HepG2 (cell line): ENCODE measurements at regions not wholly inside any gene's neighbourhood (a gene's known extent, or its start where the extent isn't known, plus 50 kb on each side); places are given as distances from the start of the nearest gene placed in this dataset.
A peak's percentile ranks its signal among the peaks of the same experiment; 100 is the strongest.

Experiments used
- BRD4 ChIP-seq: sonication (generic); formaldehyde crosslinking; IDR thresholded peaks from 2 replicates; pipeline ENCODE4 v1.4.0; 2020; ENCODE audit warnings: missing genetic modification reagents
- ESRRA ChIP-seq: sonication (generic); formaldehyde crosslinking; IDR thresholded peaks from 2 replicates; pipeline ENCODE4 v1.5.1; 2020; ENCODE audit warnings: mild to moderate bottlenecking, low read depth, missing genetic modification reagents
- FOXK1 ChIP-seq: sonication (generic); formaldehyde crosslinking; IDR thresholded peaks from 2 replicates; pipeline ENCODE4 v1.4.0; 2020; ENCODE audit warnings: low read depth, missing genetic modification reagents, borderline replicate concordance
- HOXA9 ChIP-seq: sonication (generic); formaldehyde crosslinking; IDR thresholded peaks from 2 replicates; pipeline ENCODE4 v1.8.1; 2022; ENCODE audit warnings: missing genetic modification reagents, mild to moderate bottlenecking, moderate library complexity, borderline replicate concordance
- KDM2A ChIP-seq: sonication (generic); formaldehyde crosslinking; IDR thresholded peaks from 2 replicates; pipeline ENCODE4 v1.4.0; 2020; ENCODE audit warnings: low read depth, missing genetic modification reagents, borderline replicate concordance
- KLF6 ChIP-seq: IDR thresholded peaks from 2 replicates; pipeline ENCODE4 v1.8.0; 2016; ENCODE audit warnings: missing biosample characterization, missing genetic modification reagents
- KMT2B ChIP-seq: IDR thresholded peaks from 2 replicates; pipeline ENCODE4 v1.6.1; 2016; ENCODE audit warnings: missing genetic modification reagents, missing compliant biosample characterization
- MED13 ChIP-seq: sonication (generic); formaldehyde crosslinking; IDR thresholded peaks from 2 replicates; pipeline ENCODE4 v1.5.0; 2020; ENCODE audit warnings: missing genetic modification reagents
- MEF2D ChIP-seq: sonication (generic); formaldehyde crosslinking; IDR thresholded peaks from 2 replicates; pipeline ENCODE4 v1.5.1; 2020; ENCODE audit warnings: mild to moderate bottlenecking, missing genetic modification reagents
- MTF2 ChIP-seq: sonication (generic); formaldehyde crosslinking; IDR thresholded peaks from 2 replicates; pipeline ENCODE4 v1.5.0; 2020; ENCODE audit warnings: missing genetic modification reagents, borderline replicate concordance
- POLR2A ChIP-seq, 2 experiments: IDR thresholded peaks; 2 replicates each; pipeline ENCODE4 v1.6.1; 2011; ENCODE audit warnings: low read depth in 2 of 2, low read length in 2 of 2, mild to moderate bottlenecking in 1 of 2, moderate library complexity in 1 of 2; ENCODE audit not compliant: insufficient read depth in 1 of 2
- POLR2AphosphoS5 ChIP-seq: IDR thresholded peaks from 2 replicates; pipeline ENCODE4 v1.6.1; 2012; ENCODE audit warnings: low read depth, low read length
- RORA ChIP-seq: sonication (generic); formaldehyde crosslinking; IDR thresholded peaks from 2 replicates; pipeline ENCODE4 v1.5.0; 2020; ENCODE audit warnings: mild to moderate bottlenecking, missing genetic modification reagents, moderate library complexity
- RXRA ChIP-seq: sonication (generic); formaldehyde crosslinking; IDR thresholded peaks from 2 replicates; pipeline ENCODE4 v1.5.1; 2020; ENCODE audit warnings: missing genetic modification reagents
- SMC3 ChIP-seq: IDR thresholded peaks from 2 replicates; pipeline ENCODE4 v1.6.1; 2011; ENCODE audit warnings: low read length, improper control_type of control experiment
- TCF7 ChIP-seq: sonication (generic); IDR thresholded peaks from 2 replicates; pipeline ENCODE4 v1.6.1; 2016; ENCODE audit warnings: antibody characterized with exemption, low read depth
- ZNF616 ChIP-seq: sonication (generic); formaldehyde crosslinking; IDR thresholded peaks from 2 replicates; pipeline ENCODE4 v1.5.0; 2020; ENCODE audit warnings: low read depth, mild to moderate bottlenecking, missing genetic modification reagents
- ZNF788 ChIP-seq: sonication (generic); formaldehyde crosslinking; IDR thresholded peaks from 2 replicates; pipeline ENCODE4 v1.5.0; 2020; ENCODE audit warnings: mild to moderate bottlenecking, missing genetic modification reagents, borderline replicate concordance
- TF ChIP-seq, protein P1 (sequence below): IDR thresholded peaks from 2 replicates; pipeline ENCODE4 v1.6.1; 2016; ENCODE audit warnings: low read depth, control low read depth
- TF ChIP-seq, protein P2 (sequence below): IDR thresholded peaks from 2 replicates; pipeline ENCODE4 v1.6.1; 2012; ENCODE audit warnings: inconsistent platforms
- TF ChIP-seq, protein P3 (sequence below), 2 experiments: sonication (generic) in 1 of 2; formaldehyde crosslinking in 1 of 2; IDR thresholded peaks; 2 replicates each; pipeline versions ENCODE4 v1.4.0 to v1.6.1; 2016 to 2020; ENCODE audit warnings: borderline replicate concordance in 1 of 2, low read depth in 1 of 2, mild to moderate bottlenecking in 1 of 2, missing genetic modification reagents in 1 of 2
- TF ChIP-seq, protein P4 (sequence below): sonication (generic); formaldehyde crosslinking; IDR thresholded peaks from 2 replicates; pipeline ENCODE4 v1.4.0; 2020; ENCODE audit warnings: missing genetic modification reagents, borderline replicate concordance

DNA sequence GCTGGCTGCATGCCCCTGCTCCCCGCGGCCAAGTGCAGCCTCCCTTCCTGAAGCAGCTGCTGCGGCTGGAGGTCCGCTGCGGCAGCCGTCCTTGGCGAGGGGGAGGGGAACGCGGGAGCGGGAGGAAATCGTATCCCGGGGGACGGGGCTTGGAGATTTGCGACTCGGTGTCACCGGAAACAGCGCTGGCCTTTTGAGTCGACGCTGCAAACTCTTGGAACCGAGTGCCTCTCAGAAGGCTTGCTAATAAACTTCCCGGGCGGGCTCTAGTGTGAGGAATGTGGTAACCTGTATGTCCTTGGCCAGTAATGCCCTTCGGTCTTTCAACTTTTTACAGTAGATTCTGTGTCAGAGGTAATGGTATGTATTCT is 82.7 kb downstream of the PTPDC1 start (continued):
- TF ChIP-seq, protein P1, sequence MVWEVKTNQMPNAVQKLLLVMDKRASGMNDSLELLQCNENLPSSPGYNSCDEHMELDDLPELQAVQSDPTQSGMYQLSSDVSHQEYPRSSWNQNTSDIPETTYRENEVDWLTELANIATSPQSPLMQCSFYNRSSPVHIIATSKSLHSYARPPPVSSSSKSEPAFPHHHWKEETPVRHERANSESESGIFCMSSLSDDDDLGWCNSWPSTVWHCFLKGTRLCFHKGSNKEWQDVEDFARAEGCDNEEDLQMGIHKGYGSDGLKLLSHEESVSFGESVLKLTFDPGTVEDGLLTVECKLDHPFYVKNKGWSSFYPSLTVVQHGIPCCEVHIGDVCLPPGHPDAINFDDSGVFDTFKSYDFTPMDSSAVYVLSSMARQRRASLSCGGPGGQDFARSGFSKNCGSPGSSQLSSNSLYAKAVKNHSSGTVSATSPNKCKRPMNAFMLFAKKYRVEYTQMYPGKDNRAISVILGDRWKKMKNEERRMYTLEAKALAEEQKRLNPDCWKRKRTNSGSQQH (CRISPR knock-in tag) = 0 out of 2 replicates have a peak, but pooled peaks have one; percentile 47
- TF ChIP-seq MEF2D (no peak), RORA (no peak), ZNF788 (CRISPR knock-in tag) (0 out of 2 replicates have a peak, but pooled peaks have one; percentile 28), SMC3 (0 out of 2 replicates have a peak, but pooled peaks have one; percentile 6), MTF2 (CRISPR knock-in tag) (peak; percentile 61; the same call in 1 of the 2 replicates), POLR2A (IDR thresholded peaks at IDR 0.05; ENCODE audit: insufficient read depth in 1 of 2, low read depth in 2 of 2, low read length in 2 of 2) (peak; percentile 15 to 75; a peak in 2 of 4 replicates), BRD4 (0 out of 2 replicates have a peak, but pooled peaks have one; percentile 61), KMT2B (CRISPR knock-in tag) (peak; percentile 61; the same call in 1 of the 2 replicates), POLR2AphosphoS5 (peak; percentile 13; the same call in 1 of the 2 replicates), ESRRA (CRISPR knock-in tag) (peak; percentile 71; the same call in 1 of the 2 replicates), KLF6 (CRISPR knock-in tag) (no peak), FOXK1 (CRISPR knock-in tag) (0 out of 2 replicates have a peak, but pooled peaks have one; percentile 8), KDM2A (CRISPR knock-in tag) (0 out of 2 replicates have a peak, but pooled peaks have one; percentile 73), MED13 (CRISPR knock-in tag) (0 out of 2 replicates have a peak, but pooled peaks have one; percentile 25), HOXA9 (no peak), TCF7 (no peak), RXRA (CRISPR knock-in tag) (peak; percentile 77), ZNF616 (no peak)
- TF ChIP-seq, protein P2, sequence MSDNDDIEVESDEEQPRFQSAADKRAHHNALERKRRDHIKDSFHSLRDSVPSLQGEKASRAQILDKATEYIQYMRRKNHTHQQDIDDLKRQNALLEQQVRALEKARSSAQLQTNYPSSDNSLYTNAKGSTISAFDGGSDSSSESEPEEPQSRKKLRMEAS = 0 out of 2 replicates have a peak, but pooled peaks have one; percentile 2
- TF ChIP-seq, protein P3, sequence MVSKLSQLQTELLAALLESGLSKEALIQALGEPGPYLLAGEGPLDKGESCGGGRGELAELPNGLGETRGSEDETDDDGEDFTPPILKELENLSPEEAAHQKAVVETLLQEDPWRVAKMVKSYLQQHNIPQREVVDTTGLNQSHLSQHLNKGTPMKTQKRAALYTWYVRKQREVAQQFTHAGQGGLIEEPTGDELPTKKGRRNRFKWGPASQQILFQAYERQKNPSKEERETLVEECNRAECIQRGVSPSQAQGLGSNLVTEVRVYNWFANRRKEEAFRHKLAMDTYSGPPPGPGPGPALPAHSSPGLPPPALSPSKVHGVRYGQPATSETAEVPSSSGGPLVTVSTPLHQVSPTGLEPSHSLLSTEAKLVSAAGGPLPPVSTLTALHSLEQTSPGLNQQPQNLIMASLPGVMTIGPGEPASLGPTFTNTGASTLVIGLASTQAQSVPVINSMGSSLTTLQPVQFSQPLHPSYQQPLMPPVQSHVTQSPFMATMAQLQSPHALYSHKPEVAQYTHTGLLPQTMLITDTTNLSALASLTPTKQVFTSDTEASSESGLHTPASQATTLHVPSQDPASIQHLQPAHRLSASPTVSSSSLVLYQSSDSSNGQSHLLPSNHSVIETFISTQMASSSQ (IDR thresholded peaks at IDR 0.05; ENCODE audit: low read depth) = no peak
- TF ChIP-seq, protein P3 (CRISPR knock-in tag; IDR thresholded peaks at IDR 0.05; ENCODE audit: borderline replicate concordance) = peak; percentile 20; the same call in 1 of the 2 replicates
- TF ChIP-seq, protein P4, sequence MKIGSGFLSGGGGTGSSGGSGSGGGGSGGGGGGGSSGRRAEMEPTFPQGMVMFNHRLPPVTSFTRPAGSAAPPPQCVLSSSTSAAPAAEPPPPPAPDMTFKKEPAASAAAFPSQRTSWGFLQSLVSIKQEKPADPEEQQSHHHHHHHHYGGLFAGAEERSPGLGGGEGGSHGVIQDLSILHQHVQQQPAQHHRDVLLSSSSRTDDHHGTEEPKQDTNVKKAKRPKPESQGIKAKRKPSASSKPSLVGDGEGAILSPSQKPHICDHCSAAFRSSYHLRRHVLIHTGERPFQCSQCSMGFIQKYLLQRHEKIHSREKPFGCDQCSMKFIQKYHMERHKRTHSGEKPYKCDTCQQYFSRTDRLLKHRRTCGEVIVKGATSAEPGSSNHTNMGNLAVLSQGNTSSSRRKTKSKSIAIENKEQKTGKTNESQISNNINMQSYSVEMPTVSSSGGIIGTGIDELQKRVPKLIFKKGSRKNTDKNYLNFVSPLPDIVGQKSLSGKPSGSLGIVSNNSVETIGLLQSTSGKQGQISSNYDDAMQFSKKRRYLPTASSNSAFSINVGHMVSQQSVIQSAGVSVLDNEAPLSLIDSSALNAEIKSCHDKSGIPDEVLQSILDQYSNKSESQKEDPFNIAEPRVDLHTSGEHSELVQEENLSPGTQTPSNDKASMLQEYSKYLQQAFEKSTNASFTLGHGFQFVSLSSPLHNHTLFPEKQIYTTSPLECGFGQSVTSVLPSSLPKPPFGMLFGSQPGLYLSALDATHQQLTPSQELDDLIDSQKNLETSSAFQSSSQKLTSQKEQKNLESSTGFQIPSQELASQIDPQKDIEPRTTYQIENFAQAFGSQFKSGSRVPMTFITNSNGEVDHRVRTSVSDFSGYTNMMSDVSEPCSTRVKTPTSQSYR (CRISPR knock-in tag) = peak; percentile 74
